H1 (cell line): ENCODE measurements at regions not wholly inside any gene's neighbourhood (a gene's known extent, or its start where the extent isn't known, plus 50 kb on each side); places are given as distances from the start of the nearest gene placed in this dataset.

Experiments
- CTCF ChIA-PET: fragments of 300-600 bp; sonication (Branson Sonifier 250); formaldehyde crosslinking; loops from one replicate; lab custom pipeline; 2021; ENCODE audit not compliant: partially characterized antibody; lab: Charles Lee
- POLR2A ChIA-PET: fragments of 300-600 bp; sonication (Branson Sonifier 250); formaldehyde crosslinking; loops from one replicate; lab custom pipeline; 2021; ENCODE audit warnings: inconsistent platforms; ENCODE audit not compliant: partially characterized antibody; lab: Charles Lee
- DNase-seq, 2 experiments: peaks; one replicate each; pipeline versions ENCODE4 v3.0.0 to v3.0.0-alpha.2; 2010 to 2022; ENCODE audit warnings: low spot score in 2 of 2, low read depth in 1 of 2, mixed read lengths in 1 of 2
- FAIRE-seq: peaks from 2 replicates; lab custom pipeline; 2011; peaks lifted over from hg19 to GRCh38; lab: Jason Lieb, UNC
- H2AFZ ChIP-seq: 2 replicates; pipeline ENCODE4 v1.8.1; 2012; ENCODE audit warnings: low read length, inconsistent platforms
- H2AK5ac ChIP-seq: 2 replicates; pipeline ENCODE4 v1.6.1; 2013; ENCODE audit warnings: low read depth, low read length
- H2BK120ac ChIP-seq: replicated peaks from 2 replicates; pipeline ENCODE3; 2013; ENCODE audit warnings: low read depth, low read length, inconsistent platforms
- H2BK12ac ChIP-seq: 2 replicates; pipeline ENCODE4 v1.6.1; 2013; ENCODE audit warnings: low read depth, low read length
- H2BK15ac ChIP-seq: 2 replicates; pipeline ENCODE4 v1.6.1; 2013; ENCODE audit warnings: low read length
- H2BK20ac ChIP-seq: 2 replicates; pipeline ENCODE4 v1.6.1; 2013; ENCODE audit warnings: low read length
- H2BK5ac ChIP-seq: 2 replicates; pipeline ENCODE4 v1.6.1; 2013; ENCODE audit warnings: low read depth, low read length
- H3K14ac ChIP-seq: 2 replicates; pipeline ENCODE4 v1.6.1; 2013; ENCODE audit warnings: inconsistent platforms; ENCODE audit not compliant: insufficient read length
- H3K18ac ChIP-seq: 2 replicates; pipeline ENCODE4 v1.6.1; 2013; ENCODE audit warnings: low read length; ENCODE audit errors: extremely low read depth
- H3K23ac ChIP-seq: 2 replicates; pipeline ENCODE4 v1.6.1; 2013; ENCODE audit warnings: inconsistent platforms; ENCODE audit not compliant: insufficient read length
- H3K23me2 ChIP-seq: 2 replicates; pipeline ENCODE4 v1.6.1; 2013; ENCODE audit warnings: low read depth, low read length
- H3K27ac ChIP-seq: 2 replicates; pipeline ENCODE4 v1.6.1; 2011; ENCODE audit warnings: low read depth, low read length, inconsistent platforms
- H3K27me3 ChIP-seq, 4 experiments: replicated peaks in 1 of 4; 1 replicate in 1 of 4; 2 replicates in 3 of 4; pipeline versions ENCODE4 v1.6.1 to v1.8.1; 2011 to 2013; ENCODE audit warnings: low read length in 3 of 4, mild to moderate bottlenecking in 3 of 4, inconsistent platforms in 2 of 4, mixed read lengths in 2 of 4, moderate library complexity in 1 of 4; ENCODE audit not compliant: control insufficient read depth in 3 of 4, insufficient read depth in 3 of 4; ENCODE audit errors: extremely low read depth in 1 of 4
- H3K36me3 ChIP-seq, 4 experiments: 2 replicates each; pipeline versions ENCODE4 v1.6.1 to v1.8.1; 2011 to 2013; ENCODE audit warnings: mild to moderate bottlenecking in 4 of 4, low read length in 3 of 4, moderate library complexity in 2 of 4, control low read depth in 1 of 4, inconsistent platforms in 1 of 4; ENCODE audit not compliant: insufficient read depth in 4 of 4, control insufficient read depth in 2 of 4
- H3K4ac ChIP-seq: replicated peaks from 2 replicates; pipeline ENCODE3; 2013; ENCODE audit warnings: low read length, low read depth, mixed read lengths, inconsistent platforms; ENCODE audit not compliant: insufficient read length
- H3K4me1 ChIP-seq, 4 experiments: replicated peaks in 1 of 4; 1 replicate in 1 of 4; 2 replicates in 3 of 4; pipeline versions ENCODE4 v1.6.1 to v1.8.1; 2011 to 2013; ENCODE audit warnings: low read length in 3 of 4, inconsistent platforms in 2 of 4, mixed read lengths in 1 of 4; ENCODE audit not compliant: insufficient read depth in 4 of 4, control insufficient read depth in 3 of 4
- H3K4me2 ChIP-seq, 2 experiments: 2 replicates each; pipeline versions ENCODE4 v1.6.1 to v1.8.1; 2011 to 2013; ENCODE audit warnings: low read depth in 2 of 2, low read length in 2 of 2, control low read depth in 1 of 2, inconsistent platforms in 1 of 2, mild to moderate bottlenecking in 1 of 2; ENCODE audit not compliant: insufficient read depth in 1 of 2
- H3K4me3 ChIP-seq, 4 experiments: fragments of 200-600, 300-600 bp in 1 of 4; sonication (generic), shearing (Covaris generic), sonication (Bioruptor Twin) in 1 of 4; 2 replicates each; pipeline versions ENCODE4 v1.5.1 to v1.8.1; 2011 to 2016; ENCODE audit warnings: low read length in 4 of 4, low read depth in 3 of 4, control low read depth in 2 of 4, inconsistent platforms in 2 of 4, mild to moderate bottlenecking in 2 of 4, mixed read lengths in 1 of 4, moderate library complexity in 1 of 4; ENCODE audit not compliant: insufficient read depth in 2 of 4; ENCODE audit errors: extremely low read depth in 1 of 4
- H3K56ac ChIP-seq: replicated peaks from 2 replicates; pipeline ENCODE3; 2013; ENCODE audit warnings: low read depth, mild to moderate bottlenecking, mixed read lengths, low read length, inconsistent platforms; ENCODE audit not compliant: insufficient read length
- H3K79me1 ChIP-seq: 2 replicates; pipeline ENCODE4 v1.6.1; 2013; ENCODE audit warnings: low read depth, low read length, control low read depth
- H3K79me2 ChIP-seq, 2 experiments: 2 replicates each; pipeline versions ENCODE4 v1.6.1 to v1.8.1; 2012 to 2013; ENCODE audit warnings: low read length in 2 of 2, mild to moderate bottlenecking in 2 of 2, inconsistent platforms in 1 of 2; ENCODE audit not compliant: insufficient read depth in 2 of 2, control insufficient read depth in 1 of 2
- H3K9ac ChIP-seq, 4 experiments: replicated peaks in 1 of 4; 1 replicate in 1 of 4; 2 replicates in 3 of 4; pipeline versions ENCODE4 v1.6.1 to v1.8.1; 2011 to 2013; ENCODE audit warnings: low read depth in 3 of 4, low read length in 3 of 4, control low read depth in 2 of 4, mild to moderate bottlenecking in 2 of 4, moderate library complexity in 2 of 4, inconsistent platforms in 1 of 4; ENCODE audit errors: extremely low read depth in 1 of 4
- H3K9me3 ChIP-seq, 2 experiments: 2 replicates each; pipeline versions ENCODE4 v1.6.1 to v1.8.1; 2012 to 2013; ENCODE audit warnings: mild to moderate bottlenecking in 2 of 2, moderate library complexity in 2 of 2, control low read depth in 1 of 2, inconsistent platforms in 1 of 2, low read depth in 1 of 2, low read length in 1 of 2, mixed read lengths in 1 of 2; ENCODE audit not compliant: insufficient read depth in 2 of 2
- H4K20me1 ChIP-seq, 2 experiments: replicated peaks in 1 of 2; 2 replicates each; pipeline versions ENCODE3 to v1.8.1; 2011 to 2013; ENCODE audit warnings: inconsistent platforms in 2 of 2, low read length in 2 of 2, mild to moderate bottlenecking in 1 of 2; ENCODE audit not compliant: insufficient read depth in 2 of 2, control insufficient read depth in 1 of 2
- H4K5ac ChIP-seq: 2 replicates; pipeline ENCODE4 v1.6.1; 2013; ENCODE audit warnings: low read length, low read depth, mixed read lengths, inconsistent platforms; ENCODE audit not compliant: insufficient read length
- H4K8ac ChIP-seq: 2 replicates; pipeline ENCODE4 v1.8.0; 2013; ENCODE audit warnings: mild to moderate bottlenecking, moderate library complexity, low read length, inconsistent platforms; ENCODE audit not compliant: insufficient read depth; ENCODE audit errors: extremely low read depth
- H4K91ac ChIP-seq: replicated peaks from 2 replicates; pipeline ENCODE3; 2013; ENCODE audit warnings: low read length, mixed read lengths, inconsistent platforms; ENCODE audit not compliant: insufficient read length
- BCL11A ChIP-seq, 2 experiments: IDR thresholded peaks; one replicate each; pipeline ENCODE4 v1.6.1; 2011; ENCODE audit warnings: low read depth in 2 of 2, low read length in 2 of 2, mild to moderate bottlenecking in 2 of 2
- CREB1 ChIP-seq: IDR thresholded peaks from 2 replicates; pipeline ENCODE4 v1.6.1; 2012; ENCODE audit warnings: inconsistent platforms
- KDM5A ChIP-seq: fragments of 200-600 bp; IDR thresholded peaks from 2 replicates; pipeline ENCODE4 v1.7.1; 2012; ENCODE audit warnings: mild to moderate bottlenecking, low read length, inconsistent platforms, mixed read lengths
- NANOG ChIP-seq: IDR thresholded peaks from 2 replicates; pipeline ENCODE4 v1.6.1; 2011; ENCODE audit warnings: low read length, low read depth, mild to moderate bottlenecking, inconsistent platforms; ENCODE audit not compliant: insufficient read depth, poor library complexity, severe bottlenecking
- POU5F1 ChIP-seq: IDR thresholded peaks from 2 replicates; pipeline ENCODE4 v1.6.1; 2011; ENCODE audit warnings: low read depth, mild to moderate bottlenecking, low read length, moderate library complexity
- RXRA ChIP-seq: IDR thresholded peaks from 2 replicates; pipeline ENCODE4 v1.6.1; 2011; ENCODE audit warnings: low read depth, mild to moderate bottlenecking, low read length, moderate library complexity; ENCODE audit not compliant: insufficient read depth
- SP1 ChIP-seq: IDR thresholded peaks from 2 replicates; pipeline ENCODE4 v1.6.1; 2011; ENCODE audit warnings: low read depth, low read length
- TEAD4 ChIP-seq: IDR thresholded peaks from 2 replicates; pipeline ENCODE4 v1.6.1; 2012; ENCODE audit warnings: low read depth, low read length, inconsistent platforms, mixed read lengths
- WGBS, 2 experiments: shearing (Covaris generic) in 1 of 2; methylation state at CpG; one replicate each; pipeline versions ENCODE4 v1.1.6 to v1.1.7; 2013 to 2015; ENCODE audit warnings: low lambda C conversion rate in 2 of 2, mixed read lengths in 2 of 2, inconsistent platforms in 1 of 2, low coverage in 1 of 2, missing lambda C conversion rate in 1 of 2; ENCODE audit not compliant: insufficient replicate concordance in 2 of 2, insufficient coverage in 1 of 2, insufficient read length in 1 of 2; ENCODE audit errors: extremely low coverage in 1 of 2, missing lambda C conversion rate in 1 of 2; 5-methylcytosine and 5-hydroxymethylcytosine counted together
- TF ChIP-seq, protein P1 (sequence below): IDR thresholded peaks from 2 replicates; pipeline ENCODE4 v1.6.1; 2012; ENCODE audit warnings: low read length, inconsistent platforms

DNA sequence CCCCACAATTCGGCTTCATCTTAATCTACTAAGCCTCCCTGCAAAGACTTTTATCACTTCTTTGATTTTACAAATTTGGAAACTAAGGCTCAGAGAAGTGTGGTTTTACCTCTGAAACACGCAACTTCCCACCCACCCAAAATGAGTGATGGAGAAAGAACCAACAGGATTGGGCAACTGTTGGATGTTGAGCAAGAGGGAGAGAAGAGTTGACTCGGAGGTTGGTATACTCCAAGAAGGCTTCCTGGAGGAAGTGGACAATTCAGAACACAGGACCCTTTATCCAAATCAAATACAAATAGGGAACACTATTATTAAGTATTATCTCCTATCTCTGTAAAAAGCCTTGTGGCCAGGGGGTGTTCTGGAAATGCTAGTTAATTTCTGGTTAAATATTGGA lies 323.0 kb downstream of the C16orf95 start:
- H3K9me3 ChIP-seq = no peaks in the 10 kb centered on the region
- H3K4me1 ChIP-seq = no peaks in the 10 kb centered on the region; a peak in 1 of 7 replicates
- H2BK12ac ChIP-seq = no peak overlapping the region
- H4K8ac ChIP-seq = no peak overlapping the region
- no peaks in the 10 kb centered on the region for H3K79me2 ChIP-seq
- DNase-seq = no peak
- no peak overlapping the region for H2BK20ac ChIP-seq
- H3K27me3 ChIP-seq = no peaks in the 10 kb centered on the region; a peak in 1 of 7 replicates
- no peak overlapping the region for H3K23ac ChIP-seq
- no peak overlapping the region for H3K9ac ChIP-seq
- H2BK5ac ChIP-seq = no peak overlapping the region
- H3K27ac ChIP-seq = no peak overlapping the region
- H3K79me1 ChIP-seq = 0 out of 2 replicates have a peak, but pooled peaks cover 4% of the 10 kb centered on the region
- H3K36me3 ChIP-seq = no peaks in the 10 kb centered on the region; a peak in 1 of 8 replicates
- H3K18ac ChIP-seq = no peak overlapping the region
- FAIRE-seq = no peak
- ChIA-PET POLR2A (interaction anchor here (1.0 kb wide), 1 partner anchor 9 kb away, joined by 3 read pairs; no protein-coding TSS in a partner anchor), CTCF (interaction anchor here (1.6 kb wide), 2 partner anchors 23 to 121 kb away, joined by 4 to 8 read pairs; no protein-coding TSS in a partner anchor)
- H3K56ac ChIP-seq = no peak overlapping the region
- no peak overlapping the region for H3K4me2 ChIP-seq
- H2AK5ac ChIP-seq = no peak overlapping the region
- H3K23me2 ChIP-seq = peaks cover 3% of the 10 kb centered on the region
- H4K5ac ChIP-seq = no peak overlapping the region
- no peak overlapping the region for H2AFZ ChIP-seq
- H3K4me3 ChIP-seq = no peak overlapping the region
- no peak overlapping the region for H2BK120ac ChIP-seq
- no peak for TF ChIP-seq SP1
- TF ChIP-seq POU5F1 = no peak
- no peak for TF ChIP-seq KDM5A
- no peak for TF ChIP-seq TEAD4
- TF ChIP-seq, protein P1, sequence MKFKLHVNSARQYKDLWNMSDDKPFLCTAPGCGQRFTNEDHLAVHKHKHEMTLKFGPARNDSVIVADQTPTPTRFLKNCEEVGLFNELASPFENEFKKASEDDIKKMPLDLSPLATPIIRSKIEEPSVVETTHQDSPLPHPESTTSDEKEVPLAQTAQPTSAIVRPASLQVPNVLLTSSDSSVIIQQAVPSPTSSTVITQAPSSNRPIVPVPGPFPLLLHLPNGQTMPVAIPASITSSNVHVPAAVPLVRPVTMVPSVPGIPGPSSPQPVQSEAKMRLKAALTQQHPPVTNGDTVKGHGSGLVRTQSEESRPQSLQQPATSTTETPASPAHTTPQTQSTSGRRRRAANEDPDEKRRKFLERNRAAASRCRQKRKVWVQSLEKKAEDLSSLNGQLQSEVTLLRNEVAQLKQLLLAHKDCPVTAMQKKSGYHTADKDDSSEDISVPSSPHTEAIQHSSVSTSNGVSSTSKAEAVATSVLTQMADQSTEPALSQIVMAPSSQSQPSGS = no peak
- no peak for TF ChIP-seq CREB1
- no peak for TF ChIP-seq RXRA
- TF ChIP-seq BCL11A (IDR thresholded peaks at IDR 0.05; ENCODE audit: low read depth in 2 of 2, low read length in 2 of 2) = no peak
- no peak for TF ChIP-seq NANOG
- H4K91ac ChIP-seq = no peak overlapping the region
- 95% methylated on average over 3 of the region's 3 CpGs; no CpG with 5 or more reads in 1 of the 2 experiments for WGBS, 2 experiments
- no peak overlapping the region for H3K4ac ChIP-seq
- no peaks in the 10 kb centered on the region for H4K20me1 ChIP-seq
- H3K14ac ChIP-seq = no peak overlapping the region
- no peak overlapping the region for H2BK15ac ChIP-seq
